GM12878 (cell line): ENCODE measurements at regions not wholly inside any gene's neighbourhood (a gene's known extent, or its start where the extent isn't known, plus 50 kb on each side); places are given as distances from the start of the nearest gene placed in this dataset.

Experiments
- ATAC-seq: fragments of 200-7000 bp; cut with Tn5 transposase; 3 replicates; pipeline ENCODE4 v1.9.1; 2020; ENCODE audit warnings: mild to moderate bottlenecking, moderate library complexity
- BruUV-seq: library from RNA; stranded (reverse); fragments of 400-500 nt; replicated peaks from 2 replicates; lab custom pipeline; 2021; lab: Mats Ljungman, UMichigan
- CTCF ChIA-PET: fragments of 300-600 bp; sonication (Branson Sonifier 250); formaldehyde crosslinking; extraction: SDS; loops from one replicate; lab custom pipeline; 2021; ENCODE audit warnings: inconsistent platforms; lab: Yijun Ruan, JAX
- POLR2A ChIA-PET: fragments of 350-600 bp; formaldehyde crosslinking; extraction: SDS; loops from one replicate; lab custom pipeline; 2021; ENCODE audit warnings: inconsistent platforms; lab: Charles Lee
- RAD21 ChIA-PET: fragments of 300-600 bp; sonication (Branson Sonifier 250); formaldehyde crosslinking; loops from one replicate; lab custom pipeline; 2023; ENCODE audit warnings: antibody characterized with exemption; ENCODE audit not compliant: unreplicated experiment; lab: Charles Lee
- SMC1A ChIA-PET: fragments of 300-600 bp; sonication (Branson Sonifier 250); formaldehyde crosslinking; loops from one replicate; lab custom pipeline; 2023; ENCODE audit not compliant: unreplicated experiment, uncharacterized antibody; lab: Charles Lee
- DNase-seq: peaks from one replicate; pipeline ENCODE4 v3.0.0-alpha.2; 2011; ENCODE audit warnings: low read depth, low spot score
- FAIRE-seq: peaks from 3 replicates; lab custom pipeline; 2011; peaks lifted over from hg19 to GRCh38; lab: Jason Lieb, UNC
- H2AFZ ChIP-seq: 2 replicates; pipeline ENCODE4 v1.6.0; 2011; ENCODE audit warnings: low read depth, low read length, control low read depth; ENCODE audit not compliant: control insufficient read depth
- H3K27ac ChIP-seq: 2 replicates; pipeline ENCODE4 v1.5.1; 2011; ENCODE audit warnings: control low read depth; ENCODE audit not compliant: control insufficient read depth, insufficient read depth
- H3K27me3 ChIP-seq, 2 experiments: replicated peaks in 1 of 2; 2 replicates each; pipeline versions ENCODE4 v1.6.0 to v1.6.1; 2011; ENCODE audit warnings: low read length in 1 of 2; ENCODE audit not compliant: control insufficient read depth in 2 of 2, insufficient read depth in 2 of 2
- H3K36me3 ChIP-seq, 2 experiments: 2 replicates each; pipeline ENCODE4 v1.5.1; 2011; ENCODE audit warnings: low read length in 1 of 2; ENCODE audit not compliant: control insufficient read depth in 2 of 2, insufficient read depth in 2 of 2
- H3K4me1 ChIP-seq: 2 replicates; pipeline ENCODE4 v1.6.1; 2011; ENCODE audit warnings: mild to moderate bottlenecking, low read length, moderate library complexity, mixed read lengths; ENCODE audit not compliant: control insufficient read depth, insufficient read depth
- H3K4me2 ChIP-seq: 2 replicates; pipeline ENCODE4 v1.6.0; 2011; ENCODE audit warnings: control low read depth; ENCODE audit not compliant: control insufficient read depth, insufficient read depth
- H3K4me3 ChIP-seq: fragments of 200-600 bp; sonication (generic); 2 replicates; pipeline ENCODE4 v1.5.1; 2016
- H3K79me2 ChIP-seq: 2 replicates; pipeline ENCODE4 v1.6.0; 2011; ENCODE audit warnings: low read length; ENCODE audit not compliant: control insufficient read depth, insufficient read depth
- H3K9ac ChIP-seq: 2 replicates; pipeline ENCODE4 v1.8.0; 2011; ENCODE audit warnings: low read length, control low read depth, mixed read lengths; ENCODE audit not compliant: control insufficient read depth, insufficient read depth
- H3K9me3 ChIP-seq: replicated peaks from 3 replicates; pipeline ENCODE4 v1.5.1; 2011; ENCODE audit warnings: mild to moderate bottlenecking, low read length; ENCODE audit not compliant: control insufficient read depth, insufficient read depth
- H4K20me1 ChIP-seq: 2 replicates; pipeline ENCODE4 v1.6.0; 2011; ENCODE audit not compliant: control insufficient read depth, insufficient read depth
- E2F8 ChIP-seq: fragments of 450-650 bp; IDR thresholded peaks from 2 replicates; pipeline ENCODE4 v1.6.1; 2018; ENCODE audit warnings: mild to moderate bottlenecking, low read depth, moderate library complexity; ENCODE audit not compliant: partially characterized antibody
- EGR1 ChIP-seq, 2 experiments: IDR thresholded peaks; 1 replicate in 1 of 2; 2 replicates in 1 of 2; pipeline ENCODE4 v1.6.1; 2011 to 2012; ENCODE audit warnings: low read depth in 2 of 2, low read length in 2 of 2, borderline replicate concordance in 1 of 2, mild to moderate bottlenecking in 1 of 2, moderate library complexity in 1 of 2
- EP300 ChIP-seq, 2 experiments: fragments of 150-350 bp in 1 of 2; IDR thresholded peaks; 2 replicates each; pipeline ENCODE4 v1.6.1; 2011 to 2012; ENCODE audit warnings: low read depth in 2 of 2, low read length in 2 of 2, borderline replicate concordance in 1 of 2, improper control_type of control experiment in 1 of 2, inconsistent platforms in 1 of 2; ENCODE audit not compliant: control insufficient read depth in 1 of 2
- FOXK2 ChIP-seq: fragments of 450-650 bp; IDR thresholded peaks from 2 replicates; pipeline ENCODE4 v1.6.1; 2017; ENCODE audit warnings: mild to moderate bottlenecking, moderate library complexity
- KDM1A ChIP-seq: fragments of 200-600 bp; sonication (generic); IDR thresholded peaks from 2 replicates; pipeline ENCODE4 v1.6.1; 2016; ENCODE audit warnings: borderline replicate concordance
- LARP7 ChIP-seq: fragments of 450-650 bp; IDR thresholded peaks from 2 replicates; pipeline ENCODE4 v1.6.1; 2017; ENCODE audit warnings: mild to moderate bottlenecking
- MTA2 ChIP-seq: fragments of 450-650 bp; IDR thresholded peaks from 2 replicates; pipeline ENCODE4 v1.6.1; 2016; ENCODE audit warnings: low read depth, mild to moderate bottlenecking, moderate library complexity
- NR2C2 ChIP-seq: IDR thresholded peaks from 2 replicates; pipeline ENCODE4 v1.6.1; 2011; ENCODE audit warnings: borderline replicate concordance, low read depth; ENCODE audit not compliant: control insufficient read depth, insufficient read length
- PML ChIP-seq: IDR thresholded peaks from 2 replicates; pipeline ENCODE4 v1.6.1; 2012; ENCODE audit warnings: low read length, inconsistent platforms
- POLR2A ChIP-seq: IDR thresholded peaks from 2 replicates; pipeline ENCODE4 v1.6.1; 2011; ENCODE audit warnings: low read depth, mild to moderate bottlenecking, low read length
- RAD21 ChIP-seq: IDR thresholded peaks from 2 replicates; pipeline ENCODE4 v1.6.1; 2011; ENCODE audit warnings: mild to moderate bottlenecking, low read depth, low read length, moderate library complexity; ENCODE audit not compliant: insufficient read depth
- SIN3A ChIP-seq: IDR thresholded peaks from 2 replicates; pipeline ENCODE4 v1.6.1; 2012; ENCODE audit warnings: low read depth, low read length, improper control_type of control experiment
- SMARCA5 ChIP-seq: fragments of 450-650 bp; IDR thresholded peaks from 2 replicates; pipeline ENCODE4 v1.6.1; 2017; ENCODE audit warnings: mild to moderate bottlenecking
- SP1 ChIP-seq: IDR thresholded peaks from one replicate; pipeline ENCODE4 v1.6.1; 2011; ENCODE audit warnings: low read depth, low read length
- TAF1 ChIP-seq: IDR thresholded peaks from 2 replicates; pipeline ENCODE4 v1.6.1; 2011; ENCODE audit warnings: mild to moderate bottlenecking, low read depth, low read length, borderline replicate concordance
- WGBS: methylation state at CpG from one replicate; pipeline ENCODE4 v1.1.6; 2016; ENCODE audit warnings: low lambda C conversion rate; ENCODE audit not compliant: insufficient replicate concordance, insufficient coverage; ENCODE audit errors: missing lambda C conversion rate; 5-methylcytosine and 5-hydroxymethylcytosine counted together
- in situ Hi-C: fragments of 300-500 bp; cut with MboI; formaldehyde crosslinking; loops from 9 replicates; pipeline ENCODE4 v1.14.3; 2018; ENCODE audit warnings: mixed read lengths
- intact Hi-C: fragments of 100-400 bp; cut with micrococcal nuclease; formaldehyde crosslinking; loops from one replicate; pipeline ENCODE4 v1.14.2; 2022; ENCODE audit not compliant: unreplicated experiment
- TF ChIP-seq, protein P1 (sequence below): IDR thresholded peaks from 2 replicates; pipeline ENCODE4 v1.6.1; 2012; ENCODE audit warnings: low read depth, low read length, improper control_type of control experiment

DNA sequence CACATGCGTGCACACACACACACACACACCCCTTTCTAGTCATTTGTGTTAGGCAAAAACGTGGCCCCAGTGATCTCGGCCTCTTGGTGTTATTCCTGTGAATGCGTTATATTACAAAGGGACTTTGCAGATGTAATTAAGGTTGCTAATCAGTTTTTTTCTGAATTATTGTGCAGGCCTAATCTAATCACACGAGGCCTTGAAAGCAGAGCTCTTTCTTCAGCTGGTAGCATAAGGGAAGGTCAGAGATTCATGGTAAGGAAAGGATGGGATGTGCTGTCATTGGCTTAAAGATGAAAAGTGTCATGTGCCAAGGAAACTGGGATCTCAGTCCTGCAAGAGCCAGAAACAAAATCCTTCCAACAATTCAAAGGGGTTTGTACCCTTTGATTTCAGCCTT is 113.4 kb upstream of the ELAC2 start:
- Histone ChIP-seq H3K4me2 (no peak overlapping the region), H3K27me3 (no peaks in the 10 kb centered on the region), H3K79me2 (no peaks in the 10 kb centered on the region), H3K9me3 (no peaks in the 10 kb centered on the region), H2AFZ (no peak overlapping the region), H4K20me1 (no peaks in the 10 kb centered on the region), H3K4me3 (no peak overlapping the region), H3K36me3 (no peaks in the 10 kb centered on the region), H3K4me1 (no peaks in the 10 kb centered on the region), H3K9ac (no peak overlapping the region), H3K27ac (no peak overlapping the region)
- ChIA-PET POLR2A (no interaction called here), CTCF (no interaction called here), RAD21 (no interaction called here), SMC1A (no interaction called here)
- ATAC-seq: no peak
- intact Hi-C loops: no loop called here
- BruUV-seq: no TSS peak
- WGBS: 34% methylated on average over 4 of the region's 5 CpGs
- in situ Hi-C loops: no loop called here
- no peak for TF ChIP-seq NR2C2
- no peak for TF ChIP-seq EP300 (IDR thresholded peaks at IDR 0.05; ENCODE audit: borderline replicate concordance in 1 of 2, control insufficient read depth in 1 of 2, low read depth in 2 of 2, low read length in 2 of 2)
- TF ChIP-seq SMARCA5: no peak
- no peak for TF ChIP-seq EGR1 (IDR thresholded peaks at IDR 0.05; ENCODE audit: borderline replicate concordance in 1 of 2, low read depth in 2 of 2, low read length in 2 of 2)
- TF ChIP-seq KDM1A: no peak
- no peak for TF ChIP-seq PML
- no peak for TF ChIP-seq POLR2A
- TF ChIP-seq MTA2: no peak
- TF ChIP-seq RAD21: no peak
- no peak for TF ChIP-seq SP1
- TF ChIP-seq SIN3A: no peak
- no peak for TF ChIP-seq LARP7
- no peak for TF ChIP-seq E2F8
- no peak for TF ChIP-seq FOXK2
- TF ChIP-seq, protein P1, sequence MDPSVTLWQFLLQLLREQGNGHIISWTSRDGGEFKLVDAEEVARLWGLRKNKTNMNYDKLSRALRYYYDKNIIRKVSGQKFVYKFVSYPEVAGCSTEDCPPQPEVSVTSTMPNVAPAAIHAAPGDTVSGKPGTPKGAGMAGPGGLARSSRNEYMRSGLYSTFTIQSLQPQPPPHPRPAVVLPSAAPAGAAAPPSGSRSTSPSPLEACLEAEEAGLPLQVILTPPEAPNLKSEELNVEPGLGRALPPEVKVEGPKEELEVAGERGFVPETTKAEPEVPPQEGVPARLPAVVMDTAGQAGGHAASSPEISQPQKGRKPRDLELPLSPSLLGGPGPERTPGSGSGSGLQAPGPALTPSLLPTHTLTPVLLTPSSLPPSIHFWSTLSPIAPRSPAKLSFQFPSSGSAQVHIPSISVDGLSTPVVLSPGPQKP: no peak
- no peak for TF ChIP-seq TAF1
- DNase-seq: no peak
- no peak for FAIRE-seq
